HL-60 (cell line): ENCODE measurements at regions not wholly inside any gene's neighbourhood (a gene's known extent, or its start where the extent isn't known, plus 50 kb on each side); places are given as distances from the start of the nearest gene placed in this dataset.

Experiments used
- CTCF ChIP-seq: IDR thresholded peaks from one replicate; pipeline ENCODE4 v1.5.1; 2011; ENCODE audit warnings: low read length, control low read depth, inconsistent platforms; ENCODE audit not compliant: insufficient read depth
- POLR2AphosphoS5 ChIP-seq: IDR thresholded peaks from 2 replicates; pipeline ENCODE4 v1.6.1; 2012; ENCODE audit warnings: low read depth

GRCh38 chr10:124256151-124256550, 162.6 kb downstream of the OAT start:
- no peak for TF ChIP-seq CTCF
- TF ChIP-seq POLR2AphosphoS5: no peak
